GM18517 (cell line): ENCODE measurements at regions not wholly inside any gene's neighbourhood (a gene's known extent, or its start where the extent isn't known, plus 50 kb on each side); places are given as distances from the start of the nearest gene placed in this dataset.
A peak's percentile ranks its signal among the peaks of the same experiment; 100 is the strongest.
"Not testable (repeated sequence)": the region's sequence is repeated elsewhere in the genome, so short reads cannot be mapped to it uniquely, and the experiment has no call there.

Source experiments
- ATAC-seq: cut with Tn5 transposase; IDR thresholded peaks from one replicate; pipeline ENCODE4 v1.9.1; 2021; ENCODE audit warnings: mild to moderate bottlenecking, moderate library complexity; ENCODE audit not compliant: unreplicated experiment

DNA sequence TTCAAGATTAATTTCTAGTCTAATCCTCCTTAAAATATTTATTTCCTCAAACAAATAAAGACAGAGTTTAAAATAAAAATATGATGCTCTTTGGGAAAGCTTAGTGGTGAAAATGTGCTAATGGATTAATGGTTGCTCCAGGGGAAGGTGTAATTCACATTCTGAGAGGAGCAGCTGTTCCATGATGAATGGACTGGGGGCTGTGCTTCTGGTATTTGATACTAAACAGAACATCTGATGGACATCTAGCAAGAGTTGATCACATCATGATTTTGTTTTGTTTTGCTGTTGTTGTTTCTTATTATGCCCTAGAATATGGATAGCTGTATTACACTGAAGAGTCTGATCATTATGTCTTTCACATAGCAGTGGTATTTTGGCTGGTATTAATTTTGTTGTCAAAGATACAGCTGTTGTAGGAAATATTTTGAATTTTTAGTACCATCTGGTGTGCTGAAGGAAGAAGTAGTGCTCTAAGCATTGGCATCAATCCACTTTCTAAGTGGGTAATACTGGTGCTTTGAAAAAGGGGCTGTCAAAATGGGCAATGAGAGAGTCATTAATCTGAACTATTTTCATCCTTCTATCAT, 296.4 kb downstream of the ADAMTS20 start:
- ATAC-seq: no peak

- no peak for ATAC-seq
Observed at GRCh38 chr12:43252585-43252984, 299.4 kb downstream of the ADAMTS20 start.

- no peak for ATAC-seq
Observed at GRCh38 chr12:43245947-43246346, 306.1 kb downstream of the ADAMTS20 start.

DNA sequence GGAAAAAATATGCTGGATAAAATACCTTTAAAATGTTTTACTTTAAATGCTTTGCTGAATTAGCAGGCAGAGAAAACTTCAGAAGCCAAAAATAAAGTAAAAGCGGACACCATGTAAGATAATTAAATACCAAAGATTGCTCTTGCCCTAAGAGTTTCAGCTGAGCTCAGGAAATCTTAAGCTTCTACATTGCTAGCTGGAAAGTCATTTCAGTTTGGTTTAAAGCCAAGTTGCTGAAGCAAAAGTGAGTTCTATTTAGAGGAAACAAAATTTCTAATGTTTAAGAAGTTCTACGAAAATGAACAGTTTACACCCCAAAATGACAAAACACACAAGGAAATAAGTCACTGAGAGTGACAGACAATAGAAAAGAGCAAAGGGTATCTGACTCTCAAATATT, 310.0 kb downstream of the ADAMTS20 start:
- ATAC-seq: no peak

- ATAC-seq: no peak
Observed at GRCh38 chr12:43238281-43238680, 313.7 kb downstream of the ADAMTS20 start.

DNA sequence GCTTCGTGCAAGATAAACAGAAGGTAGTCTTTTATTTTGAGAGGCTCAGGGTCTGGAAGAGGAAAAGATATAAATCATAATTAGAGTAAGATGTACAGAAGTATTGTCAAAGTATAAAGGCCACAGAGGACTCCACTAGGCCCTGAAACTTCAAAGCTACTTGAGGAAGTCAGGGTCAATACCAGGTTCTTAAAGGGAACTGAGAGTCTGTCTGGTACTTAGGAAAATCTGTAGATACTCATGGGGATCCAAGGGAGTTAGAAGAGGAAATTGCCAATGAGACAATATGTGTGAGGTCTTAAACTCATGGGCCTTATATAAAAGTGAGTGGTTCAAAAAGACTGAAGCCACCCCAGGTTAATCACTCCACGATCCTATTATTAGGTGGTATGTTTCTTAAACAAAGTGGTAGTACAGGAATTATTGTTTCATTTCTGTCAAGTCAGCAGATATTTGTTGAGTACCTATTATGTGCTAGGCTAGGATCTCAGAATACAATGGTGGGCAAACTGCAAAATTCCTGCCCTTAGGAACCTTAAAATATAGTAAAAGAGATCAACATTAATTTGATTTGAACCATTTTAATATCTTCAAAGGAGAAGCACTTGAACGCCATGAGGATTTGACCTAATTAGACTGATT, 314.6 kb downstream of the ADAMTS20 start:
- ATAC-seq: no peak

- no peak for ATAC-seq
Observed at GRCh38 chr12:43235721-43236120, 316.3 kb downstream of the ADAMTS20 start.

- no peak for ATAC-seq
Observed at GRCh38 chr12:43233861-43234260, 318.1 kb downstream of the ADAMTS20 start.

DNA sequence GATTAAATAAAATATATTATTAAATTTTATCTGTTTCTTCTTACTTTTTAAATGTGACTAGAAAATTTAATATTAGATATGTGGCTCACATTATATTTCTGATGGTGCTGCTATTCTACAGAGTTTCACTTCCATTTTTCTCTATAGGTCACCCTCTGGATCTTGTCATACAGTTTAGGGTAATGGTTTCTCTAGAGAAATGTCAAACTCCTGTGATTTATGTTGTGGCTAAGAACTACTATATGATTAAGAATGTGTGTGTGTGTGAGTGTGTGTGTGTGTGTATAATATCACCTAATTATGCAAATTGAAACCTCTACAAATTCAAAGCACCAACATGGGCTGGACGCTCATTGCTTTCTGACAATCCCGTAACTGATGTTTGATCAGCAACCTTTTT, 325.9 kb downstream of the ADAMTS20 start:
- ATAC-seq: no peak

GRCh38 chr12:43224190-43224805, 327.7 kb downstream of the ADAMTS20 start:
- ATAC-seq: not testable (repeated sequence)

GRCh38 chr12:43222796-43223195, 329.2 kb downstream of the ADAMTS20 start:
- no peak for ATAC-seq

GRCh38 chr12:43221216-43221615, 330.8 kb downstream of the ADAMTS20 start:
- ATAC-seq: no peak

GRCh38 chr12:43216490-43216889, 335.5 kb downstream of the ADAMTS20 start:
- ATAC-seq: no peak

DNA sequence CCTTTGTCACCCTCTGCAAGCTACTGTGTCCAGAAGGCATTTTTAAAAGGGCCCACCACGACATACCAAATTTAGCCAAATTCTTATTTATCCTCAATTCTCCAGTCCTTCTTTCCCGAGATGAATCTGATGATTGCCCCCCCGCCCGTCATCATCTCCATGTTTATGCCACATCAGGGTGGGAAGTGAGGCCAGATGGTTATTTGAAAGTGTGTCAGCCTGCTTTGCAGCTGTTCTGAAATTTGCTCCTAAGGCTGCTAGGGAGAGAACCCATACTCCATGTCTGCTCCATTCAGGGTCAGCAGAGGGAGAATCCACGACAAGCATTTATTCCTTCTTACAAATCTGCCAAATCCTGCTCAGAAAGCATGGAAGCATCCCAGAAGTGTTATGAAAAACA, 337.8 kb downstream of the ADAMTS20 start:
- ATAC-seq: no peak

DNA sequence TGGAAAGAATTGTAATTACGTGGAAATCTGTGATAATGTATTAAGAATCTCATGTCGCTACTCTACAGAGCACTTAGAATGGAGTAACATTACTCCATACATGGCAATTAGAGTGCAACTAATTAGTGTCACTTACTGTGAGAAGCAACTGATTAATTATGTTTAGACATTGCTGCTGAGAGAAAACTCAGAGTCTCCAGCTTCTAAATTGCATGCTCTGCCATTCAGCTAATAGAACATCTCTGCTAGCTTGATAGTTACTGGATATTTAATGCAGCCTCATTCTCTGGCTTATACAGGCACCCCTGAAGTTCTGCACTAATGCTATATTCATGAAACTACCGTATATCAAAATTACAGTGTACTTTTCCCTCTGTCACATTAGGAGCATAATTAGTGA, 338.4 kb downstream of the ADAMTS20 start:
- ATAC-seq: no peak

DNA sequence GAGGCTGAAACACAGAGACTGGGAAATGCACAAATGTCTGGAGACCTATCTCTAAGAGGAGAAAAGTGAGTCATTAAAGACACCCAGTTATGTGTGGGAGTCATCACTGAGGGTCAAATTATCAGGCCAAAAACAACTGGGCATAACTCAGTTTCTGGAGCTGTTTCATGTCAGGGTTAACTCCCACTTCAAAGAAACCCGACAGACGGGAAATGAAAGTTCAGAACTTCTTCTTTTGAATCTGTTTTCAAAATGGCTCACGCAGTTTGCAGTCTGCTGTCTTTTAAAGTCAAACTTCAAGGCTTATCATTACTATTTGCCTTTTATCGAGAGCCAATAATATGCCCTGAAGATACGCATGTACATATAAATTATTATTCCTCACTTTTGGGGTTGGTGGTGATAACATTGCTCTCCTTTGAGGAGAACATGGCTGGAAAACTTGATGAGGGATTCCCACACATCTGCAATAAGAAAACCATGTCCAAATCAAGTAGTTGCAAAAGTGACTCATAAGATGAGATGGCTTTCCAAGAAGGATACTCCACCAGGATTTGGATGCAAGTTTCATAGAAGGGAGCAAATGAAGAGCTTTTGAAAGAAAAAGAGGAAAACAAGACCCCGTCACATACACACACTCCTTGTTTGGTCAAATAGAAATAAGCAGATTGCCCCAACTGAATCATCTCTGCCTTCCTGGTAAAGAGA, 341.4 kb downstream of the ADAMTS20 start:
- peak; percentile 98 for ATAC-seq

DNA sequence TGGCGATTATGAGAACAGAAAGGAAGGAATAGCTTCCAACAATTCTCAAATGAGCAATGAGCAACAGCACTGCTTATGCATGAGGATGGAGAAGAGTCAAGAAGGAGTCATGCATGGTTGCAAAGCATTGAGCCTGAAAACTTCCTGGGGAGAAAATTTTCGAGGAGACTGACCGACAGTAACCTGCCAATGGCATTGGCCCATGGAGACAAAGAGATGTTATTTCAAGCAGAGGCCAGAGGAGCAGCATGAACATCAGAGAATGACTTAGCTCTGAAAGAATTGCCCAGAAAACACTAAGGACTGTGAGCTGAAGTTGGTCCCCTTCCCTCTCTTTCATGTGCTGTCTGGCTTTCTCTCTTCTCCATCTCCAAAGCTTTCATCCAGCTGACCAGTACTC, 343.4 kb downstream of the ADAMTS20 start:
- ATAC-seq: no peak

DNA sequence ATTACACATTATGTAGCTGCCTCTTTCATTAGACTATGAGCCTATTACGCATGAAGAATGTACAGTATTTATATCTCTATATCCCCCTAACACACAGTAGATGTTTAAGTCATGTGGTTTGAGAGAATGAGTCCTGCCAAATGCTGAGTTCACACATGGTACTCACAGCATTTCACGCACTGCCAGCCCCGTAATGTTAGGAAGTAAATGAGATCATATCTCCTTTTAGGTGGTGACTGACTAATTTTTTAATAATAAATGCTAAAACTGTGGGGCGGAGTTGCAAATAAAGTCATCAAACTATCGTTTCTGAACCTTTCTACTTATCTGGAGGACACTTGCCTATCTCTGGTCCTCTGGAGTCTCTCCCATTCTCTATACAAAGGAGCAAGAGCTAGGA, 343.8 kb downstream of the ADAMTS20 start:
- no peak for ATAC-seq

DNA sequence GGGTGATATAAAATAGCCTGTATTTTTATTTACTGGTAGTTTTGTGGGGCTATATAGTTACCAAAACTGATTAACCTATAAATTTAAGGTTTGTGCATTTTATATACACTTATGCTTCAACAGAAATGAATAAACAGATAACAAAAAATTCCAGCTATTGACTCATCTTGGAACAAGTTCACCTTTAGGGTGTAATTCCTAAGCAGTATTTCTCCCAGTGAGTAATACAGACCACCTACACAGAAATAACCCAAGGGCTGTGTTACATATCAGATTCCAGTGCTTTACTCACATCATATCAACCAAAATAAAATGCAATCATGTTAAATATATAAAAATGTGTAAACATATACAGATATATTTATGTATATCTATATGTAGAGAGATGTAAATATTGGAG, 345.6 kb downstream of the ADAMTS20 start:
- ATAC-seq: no peak

DNA sequence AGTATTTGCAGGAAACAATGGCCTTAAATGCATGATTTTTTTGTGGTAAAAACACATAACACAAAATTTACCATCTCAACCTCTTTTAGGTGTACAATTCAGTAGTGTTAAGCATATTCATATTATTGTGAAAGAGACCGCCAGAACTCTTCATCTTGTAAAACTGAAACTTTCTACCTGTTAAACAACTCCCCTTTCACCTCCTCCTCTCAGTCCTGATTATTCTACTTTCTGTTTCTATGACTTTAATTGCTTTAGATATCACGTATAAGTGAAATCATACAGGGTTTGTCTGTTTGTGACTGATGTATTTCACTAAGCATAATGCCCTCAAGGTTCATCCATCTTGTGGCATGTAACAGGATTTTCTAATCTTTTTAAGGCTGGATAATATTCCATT, 353.4 kb downstream of the ADAMTS20 start:
- no peak for ATAC-seq

- no peak for ATAC-seq
Observed at GRCh38 chr12:43196268-43196907, 355.6 kb downstream of the ADAMTS20 start.
